GM13976 (cell line): ENCODE measurements at regions not wholly inside any gene's neighbourhood (a gene's known extent, or its start where the extent isn't known, plus 50 kb on each side); places are given as distances from the start of the nearest gene placed in this dataset.

Source experiments
- DNase-seq: peaks from one replicate; pipeline ENCODE4 v3.0.0; 2012; ENCODE audit warnings: low spot score
- CTCF ChIP-seq: IDR thresholded peaks from 2 replicates; pipeline ENCODE4 v1.5.1; 2012; ENCODE audit warnings: borderline replicate concordance, mild to moderate bottlenecking; ENCODE audit not compliant: insufficient read depth; ENCODE audit errors: extremely low read depth, missing control alignments, control extremely low read depth
- in situ Hi-C: fragments of 300-500 bp; cut with MboI; formaldehyde crosslinking; loops from one replicate; pipeline ENCODE4 v1.12.0; 2022; ENCODE audit warnings: low sequenced_read_pairs, mixed read lengths, inconsistent platforms; ENCODE audit not compliant: unreplicated experiment

DNA sequence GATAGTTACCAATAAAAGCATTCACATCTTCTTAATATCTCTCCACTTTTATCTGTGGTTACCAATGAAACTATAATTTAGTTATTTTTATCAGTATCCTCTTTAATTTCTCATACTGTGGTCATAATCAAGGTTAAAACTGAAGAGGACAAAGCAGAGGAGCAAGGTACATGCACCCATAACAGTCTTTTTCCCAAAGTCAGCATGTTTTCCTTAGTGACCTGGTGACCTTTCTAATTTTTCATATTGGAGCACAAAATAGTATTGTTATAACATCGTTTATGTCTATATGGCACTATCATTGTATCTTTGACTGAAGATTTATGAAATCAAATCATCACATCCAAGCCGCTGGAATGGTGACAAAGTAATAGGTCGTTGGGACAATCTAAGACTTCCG, 51.5 kb upstream of the CHORDC1 start:
- TF ChIP-seq CTCF, result no peak

More for the DNA sequence above, 51.5 kb upstream of the CHORDC1 start:
- in situ Hi-C loops, result no loop called here
- DNase-seq, result no peak
